Spleen (tissue), 7 donors: ENCODE measurements at regions not wholly inside any gene's neighbourhood (a gene's known extent, or its start where the extent isn't known, plus 50 kb on each side); places are given as distances from the start of the nearest gene placed in this dataset.
"Not testable (repeated sequence)": the region's sequence is repeated elsewhere in the genome, so short reads cannot be mapped to it uniquely, and the experiment has no call there.

ENCODE experiments used
- POLR2A ChIP-seq, 3 donors: fragments of 450-650 bp; IDR thresholded peaks; one replicate each; pipeline ENCODE4 v1.5.1; 2017; ENCODE audit warnings: antibody characterized with exemption in 3 of 3, mild to moderate bottlenecking in 1 of 3
- POLR2AphosphoS5 ChIP-seq, 3 donors: sonication (generic); formaldehyde crosslinking; IDR thresholded peaks; one replicate each; pipeline ENCODE4 v1.5.1; 2017; ENCODE audit warnings: antibody characterized with exemption in 3 of 3
- TF ChIP-seq, protein P1 (sequence below), 11 experiments: fragments of 200-600 bp in 7 of 11; fragments of 450-650 bp in 4 of 11; sonication (generic) in 4 of 11; IDR thresholded peaks in 8 of 11; conservative IDR thresholded peaks in 3 of 11; 1 replicate in 7 of 11; 2 replicates in 4 of 11; pipeline versions ENCODE4 v1.4.0 to v1.8.0; 2016 to 2021; ENCODE audit warnings: antibody characterized with exemption in 11 of 11, inconsistent platforms in 4 of 11, mild to moderate bottlenecking in 1 of 11
- donor health status: DM: no; HTN: no; CAD: no; lungs with moderate emphysema.
- donor health status: DM: no; HTN: no; CAD: no.
- donor health status: DM: no; HTN: no; CAD: no.

GRCh38 chr16:29206120-29206519 lies 200.4 kb downstream of the NPIPB11 start:
- TF ChIP-seq, protein P1, sequence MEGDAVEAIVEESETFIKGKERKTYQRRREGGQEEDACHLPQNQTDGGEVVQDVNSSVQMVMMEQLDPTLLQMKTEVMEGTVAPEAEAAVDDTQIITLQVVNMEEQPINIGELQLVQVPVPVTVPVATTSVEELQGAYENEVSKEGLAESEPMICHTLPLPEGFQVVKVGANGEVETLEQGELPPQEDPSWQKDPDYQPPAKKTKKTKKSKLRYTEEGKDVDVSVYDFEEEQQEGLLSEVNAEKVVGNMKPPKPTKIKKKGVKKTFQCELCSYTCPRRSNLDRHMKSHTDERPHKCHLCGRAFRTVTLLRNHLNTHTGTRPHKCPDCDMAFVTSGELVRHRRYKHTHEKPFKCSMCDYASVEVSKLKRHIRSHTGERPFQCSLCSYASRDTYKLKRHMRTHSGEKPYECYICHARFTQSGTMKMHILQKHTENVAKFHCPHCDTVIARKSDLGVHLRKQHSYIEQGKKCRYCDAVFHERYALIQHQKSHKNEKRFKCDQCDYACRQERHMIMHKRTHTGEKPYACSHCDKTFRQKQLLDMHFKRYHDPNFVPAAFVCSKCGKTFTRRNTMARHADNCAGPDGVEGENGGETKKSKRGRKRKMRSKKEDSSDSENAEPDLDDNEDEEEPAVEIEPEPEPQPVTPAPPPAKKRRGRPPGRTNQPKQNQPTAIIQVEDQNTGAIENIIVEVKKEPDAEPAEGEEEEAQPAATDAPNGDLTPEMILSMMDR (IDR thresholded peaks at IDR 0.05 in 8 of 11, conservative IDR thresholded peaks at IDR 0.05 in 3 of 11), result not testable (repeated sequence)
- not testable (repeated sequence) for TF ChIP-seq POLR2AphosphoS5, POLR2A (IDR thresholded peaks at IDR 0.05)
